HL-60 (cell line): ENCODE measurements at regions not wholly inside any gene's neighbourhood (a gene's known extent, or its start where the extent isn't known, plus 50 kb on each side); places are given as distances from the start of the nearest gene placed in this dataset.

Experiments used
- CTCF ChIP-seq: IDR thresholded peaks from one replicate; pipeline ENCODE4 v1.5.1; 2011; ENCODE audit warnings: low read length, control low read depth, inconsistent platforms; ENCODE audit not compliant: insufficient read depth
- POLR2AphosphoS5 ChIP-seq: IDR thresholded peaks from 2 replicates; pipeline ENCODE4 v1.6.1; 2012; ENCODE audit warnings: low read depth
- TF ChIP-seq, protein P1 (sequence below): IDR thresholded peaks from 2 replicates; pipeline ENCODE4 v1.6.1; 2012; ENCODE audit warnings: low read depth; ENCODE audit not compliant: insufficient replicate concordance

DNA sequence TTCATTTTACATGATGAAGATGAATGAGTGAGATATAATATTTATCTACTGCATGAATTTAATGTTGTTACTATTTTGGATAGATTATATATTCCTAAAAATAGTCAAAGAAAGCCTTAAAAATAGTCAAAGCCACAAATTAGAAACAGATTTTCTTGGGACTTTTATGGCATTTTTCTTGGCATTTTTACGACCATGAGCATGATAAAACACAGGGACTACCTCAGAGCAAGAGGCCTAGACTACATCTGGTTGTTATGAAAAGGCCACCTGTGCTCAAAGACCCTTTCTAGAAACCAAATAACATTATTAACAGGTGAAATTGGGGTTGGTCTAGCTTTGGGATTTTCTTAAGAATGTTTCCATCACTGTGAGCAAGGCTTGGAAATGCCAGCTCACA lies 281.0 kb downstream of the OXSM start:
- TF ChIP-seq CTCF = no peak
- TF ChIP-seq, protein P1, sequence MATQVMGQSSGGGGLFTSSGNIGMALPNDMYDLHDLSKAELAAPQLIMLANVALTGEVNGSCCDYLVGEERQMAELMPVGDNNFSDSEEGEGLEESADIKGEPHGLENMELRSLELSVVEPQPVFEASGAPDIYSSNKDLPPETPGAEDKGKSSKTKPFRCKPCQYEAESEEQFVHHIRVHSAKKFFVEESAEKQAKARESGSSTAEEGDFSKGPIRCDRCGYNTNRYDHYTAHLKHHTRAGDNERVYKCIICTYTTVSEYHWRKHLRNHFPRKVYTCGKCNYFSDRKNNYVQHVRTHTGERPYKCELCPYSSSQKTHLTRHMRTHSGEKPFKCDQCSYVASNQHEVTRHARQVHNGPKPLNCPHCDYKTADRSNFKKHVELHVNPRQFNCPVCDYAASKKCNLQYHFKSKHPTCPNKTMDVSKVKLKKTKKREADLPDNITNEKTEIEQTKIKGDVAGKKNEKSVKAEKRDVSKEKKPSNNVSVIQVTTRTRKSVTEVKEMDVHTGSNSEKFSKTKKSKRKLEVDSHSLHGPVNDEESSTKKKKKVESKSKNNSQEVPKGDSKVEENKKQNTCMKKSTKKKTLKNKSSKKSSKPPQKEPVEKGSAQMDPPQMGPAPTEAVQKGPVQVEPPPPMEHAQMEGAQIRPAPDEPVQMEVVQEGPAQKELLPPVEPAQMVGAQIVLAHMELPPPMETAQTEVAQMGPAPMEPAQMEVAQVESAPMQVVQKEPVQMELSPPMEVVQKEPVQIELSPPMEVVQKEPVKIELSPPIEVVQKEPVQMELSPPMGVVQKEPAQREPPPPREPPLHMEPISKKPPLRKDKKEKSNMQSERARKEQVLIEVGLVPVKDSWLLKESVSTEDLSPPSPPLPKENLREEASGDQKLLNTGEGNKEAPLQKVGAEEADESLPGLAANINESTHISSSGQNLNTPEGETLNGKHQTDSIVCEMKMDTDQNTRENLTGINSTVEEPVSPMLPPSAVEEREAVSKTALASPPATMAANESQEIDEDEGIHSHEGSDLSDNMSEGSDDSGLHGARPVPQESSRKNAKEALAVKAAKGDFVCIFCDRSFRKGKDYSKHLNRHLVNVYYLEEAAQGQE = no peak
- TF ChIP-seq POLR2AphosphoS5 = no peak
